ENCODE measurements at regions not wholly inside any gene's neighbourhood (a gene's known extent, or its start where the extent isn't known, plus 50 kb on each side); places are given as distances from the start of the nearest gene placed in this dataset.

GRCh38 chr6:67200626-67201403 is 1434.3 kb upstream of the ADGRB3 start:
- Histone ChIP-seq H3K36me3 (no peaks in the 10 kb centered on the region), H3K27ac (no peak overlapping the region), H3K27me3 (no peaks in the 10 kb centered on the region), H3K4me3 (no peak overlapping the region), H3K4me1 (no peaks in the 10 kb centered on the region), H3K9me3 (no peaks in the 10 kb centered on the region)
- no peak for DNase-seq (ENCODE audit: low spot score)
- TF ChIP-seq CTCF (IDR thresholded peaks at IDR 0.05) = no peak

- no peaks in the 10 kb centered on the region for H3K36me3 ChIP-seq
- no peak for TF ChIP-seq CTCF (IDR thresholded peaks at IDR 0.05)
- H3K27ac ChIP-seq = no peak overlapping the region
- DNase-seq (ENCODE audit: low spot score) = no peak
- H3K4me1 ChIP-seq = no peaks in the 10 kb centered on the region
- H3K27me3 ChIP-seq = no peaks in the 10 kb centered on the region
- H3K9me3 ChIP-seq = no peaks in the 10 kb centered on the region
- H3K4me3 ChIP-seq = no peak overlapping the region
These were observed 1435.7 kb upstream of the ADGRB3 start for GRCh38 chr6:67199425-67199824.

GRCh38 chr6:67190733-67191132 is 1444.3 kb upstream of the ADGRB3 start:
- DNase-seq (ENCODE audit: low spot score) = no peak

GRCh38 chr6:67184405-67184804 is 1450.7 kb upstream of the ADGRB3 start:
- H3K27ac ChIP-seq = no peak overlapping the region
- no peak overlapping the region for H3K4me3 ChIP-seq
- no peak for DNase-seq (ENCODE audit: low spot score)
- no peak for TF ChIP-seq CTCF (IDR thresholded peaks at IDR 0.05)
- H3K4me1 ChIP-seq = no peaks in the 10 kb centered on the region
- peaks cover 0 to 3% of the 10 kb centered on the region in 2 donors for H3K27me3 ChIP-seq
- no peaks in the 10 kb centered on the region for H3K9me3 ChIP-seq
- no peaks in the 10 kb centered on the region for H3K36me3 ChIP-seq

More at GRCh38 chr6:67190733-67191132, 1444.3 kb upstream of the ADGRB3 start:
- Histone ChIP-seq H3K4me1 (no peaks in the 10 kb centered on the region), H3K27ac (no peak overlapping the region), H3K4me3 (no peak overlapping the region), H3K27me3 (no peaks in the 10 kb centered on the region), H3K36me3 (no peaks in the 10 kb centered on the region), H3K9me3 (peaks cover 0 to 7% of the 10 kb centered on the region in 2 donors)
- no peak for TF ChIP-seq CTCF (IDR thresholded peaks at IDR 0.05)

GRCh38 chr6:67175101-67175500 is 1460.0 kb upstream of the ADGRB3 start:
- TF ChIP-seq CTCF (IDR thresholded peaks at IDR 0.05) = no peak

GRCh38 chr6:67165606-67166005 is 1458.6 kb upstream of the EYS start:
- no peak overlapping the region for H3K27ac ChIP-seq
- no peaks in the 10 kb centered on the region for H3K9me3 ChIP-seq
- H3K36me3 ChIP-seq = no peaks in the 10 kb centered on the region
- DNase-seq (ENCODE audit: low spot score) = no peak
- TF ChIP-seq CTCF (IDR thresholded peaks at IDR 0.05) = no peak
- H3K27me3 ChIP-seq = no peaks in the 10 kb centered on the region
- no peak overlapping the region for H3K4me3 ChIP-seq
- H3K4me1 ChIP-seq = no peaks in the 10 kb centered on the region

More at GRCh38 chr6:67175101-67175500, 1460.0 kb upstream of the ADGRB3 start:
- Histone ChIP-seq H3K9me3 (no peaks in the 10 kb centered on the region), H3K27me3 (peaks cover 0 to under 1% of the 10 kb centered on the region in 2 donors), H3K4me3 (no peak overlapping the region), H3K36me3 (no peaks in the 10 kb centered on the region), H3K27ac (no peak overlapping the region), H3K4me1 (no peaks in the 10 kb centered on the region)
- no peak for DNase-seq (ENCODE audit: low spot score)

Data from right atrium auricular region (tissue), 2 donors.